ENCODE measurements at regions not wholly inside any gene's neighbourhood (a gene's known extent, or its start where the extent isn't known, plus 50 kb on each side); places are given as distances from the start of the nearest gene placed in this dataset.

GRCh38 chr5:116923344-116923743 lies 348.7 kb upstream of the SEMA6A start:
- in situ Hi-C loops (cut with MboI) = no loop called here
- BruUV-seq (replicated peaks) = no TSS peak
- Histone ChIP-seq H3K36me3 (ENCODE audit: control insufficient read depth in 2 of 2, insufficient read depth in 2 of 2, low read length in 1 of 2) (no peaks in the 10 kb centered on the region), H3K4me1 (ENCODE audit: control insufficient read depth, insufficient read depth, low read length) (peaks cover 2% of the 10 kb centered on the region; the same call in 1 of the 2 replicates), H2AFZ (ENCODE audit: control insufficient read depth, low read depth, low read length) (no peak overlapping the region), H3K79me2 (ENCODE audit: control insufficient read depth, insufficient read depth, low read length) (no peaks in the 10 kb centered on the region), H3K4me2 (ENCODE audit: control insufficient read depth, insufficient read depth) (no peak overlapping the region), H3K27me3 (replicated peaks in 1 of 2; ENCODE audit: control insufficient read depth in 2 of 2, insufficient read depth in 2 of 2, low read length in 1 of 2) (no peaks in the 10 kb centered on the region), H3K9ac (ENCODE audit: control insufficient read depth, insufficient read depth, low read length) (no peak overlapping the region), H3K4me3 (no peak overlapping the region), H3K27ac (ENCODE audit: control insufficient read depth, insufficient read depth) (no peak overlapping the region), H4K20me1 (ENCODE audit: control insufficient read depth, insufficient read depth) (no peaks in the 10 kb centered on the region), H3K9me3 (replicated peaks; ENCODE audit: control insufficient read depth, insufficient read depth, low read length) (no peaks in the 10 kb centered on the region)
- no peak for FAIRE-seq
- ChIA-PET CTCF (no interaction called here), RAD21 (ENCODE audit: unreplicated experiment) (no interaction called here), SMC1A (ENCODE audit: uncharacterized antibody, unreplicated experiment) (interaction anchor here (1.0 to 2.2 kb wide), 3 partner anchors 23 to 346 kb away, joined by 4 to 5 read pairs (median 5); no protein-coding TSS in a partner anchor), POLR2A (interaction anchor here (0.7 kb wide), 1 partner anchor 139 kb away, joined by 3 read pairs; no protein-coding TSS in a partner anchor)
- no peak for ATAC-seq
- no peak for DNase-seq (ENCODE audit: low read depth, low spot score)
- WGBS (ENCODE audit: insufficient coverage, insufficient replicate concordance, low lambda C conversion rate, missing lambda C conversion rate) = 100% methylated on average over 2 of the region's 2 CpGs
- no peak for TF ChIP-seq STAT3 (IDR thresholded peaks at IDR 0.05; ENCODE audit: low read depth, low read length)
- TF ChIP-seq TCF7 (IDR thresholded peaks at IDR 0.05; ENCODE audit: borderline replicate concordance) = no peak
- no peak for TF ChIP-seq SREBF2 (IDR thresholded peaks at IDR 0.05; ENCODE audit: low read length)
- TF ChIP-seq HDGF (IDR thresholded peaks at IDR 0.05) = no peak
- TF ChIP-seq, protein P1, sequence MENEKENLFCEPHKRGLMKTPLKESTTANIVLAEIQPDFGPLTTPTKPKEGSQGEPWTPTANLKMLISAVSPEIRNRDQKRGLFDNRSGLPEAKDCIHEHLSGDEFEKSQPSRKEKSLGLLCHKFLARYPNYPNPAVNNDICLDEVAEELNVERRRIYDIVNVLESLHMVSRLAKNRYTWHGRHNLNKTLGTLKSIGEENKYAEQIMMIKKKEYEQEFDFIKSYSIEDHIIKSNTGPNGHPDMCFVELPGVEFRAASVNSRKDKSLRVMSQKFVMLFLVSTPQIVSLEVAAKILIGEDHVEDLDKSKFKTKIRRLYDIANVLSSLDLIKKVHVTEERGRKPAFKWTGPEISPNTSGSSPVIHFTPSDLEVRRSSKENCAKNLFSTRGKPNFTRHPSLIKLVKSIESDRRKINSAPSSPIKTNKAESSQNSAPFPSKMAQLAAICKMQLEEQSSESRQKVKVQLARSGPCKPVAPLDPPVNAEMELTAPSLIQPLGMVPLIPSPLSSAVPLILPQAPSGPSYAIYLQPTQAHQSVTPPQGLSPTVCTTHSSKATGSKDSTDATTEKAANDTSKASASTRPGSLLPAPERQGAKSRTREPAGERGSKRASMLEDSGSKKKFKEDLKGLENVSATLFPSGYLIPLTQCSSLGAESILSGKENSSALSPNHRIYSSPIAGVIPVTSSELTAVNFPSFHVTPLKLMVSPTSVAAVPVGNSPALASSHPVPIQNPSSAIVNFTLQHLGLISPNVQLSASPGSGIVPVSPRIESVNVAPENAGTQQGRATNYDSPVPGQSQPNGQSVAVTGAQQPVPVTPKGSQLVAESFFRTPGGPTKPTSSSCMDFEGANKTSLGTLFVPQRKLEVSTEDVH (IDR thresholded peaks at IDR 0.05; ENCODE audit: low read depth, partially characterized antibody) = no peak
- no peak for TF ChIP-seq TCF3 (IDR thresholded peaks at IDR 0.05; ENCODE audit: borderline replicate concordance, insufficient read depth, low read depth, low read length)
- intact Hi-C loops (cut with micrococcal nuclease; ENCODE audit: unreplicated experiment) = no loop called here

Measured in GM12878 (cell line).